Ishikawa (cell line): ENCODE measurements at regions not wholly inside any gene's neighbourhood (a gene's known extent, or its start where the extent isn't known, plus 50 kb on each side); places are given as distances from the start of the nearest gene placed in this dataset.

Experiments used
- CREB1 ChIP-seq: IDR thresholded peaks from 2 replicates; pipeline ENCODE4 v1.6.1; 2012; ENCODE audit warnings: low read depth
- EGR1 ChIP-seq: IDR thresholded peaks from 2 replicates; pipeline ENCODE4 v1.6.1; 2012
- EP300 ChIP-seq: IDR thresholded peaks from 2 replicates; pipeline ENCODE4 v1.6.1; 2012; ENCODE audit warnings: borderline replicate concordance
- NFIC ChIP-seq: IDR thresholded peaks from 2 replicates; pipeline ENCODE4 v1.6.1; 2012
- RAD21 ChIP-seq: IDR thresholded peaks from 2 replicates; pipeline ENCODE4 v1.6.1; 2012; ENCODE audit warnings: low read depth
- REST ChIP-seq: IDR thresholded peaks from 2 replicates; pipeline ENCODE4 v1.6.1; 2012; ENCODE audit warnings: low read depth, mild to moderate bottlenecking
- TAF1 ChIP-seq: IDR thresholded peaks from 2 replicates; pipeline ENCODE4 v1.6.1; 2012; ENCODE audit warnings: low read depth, mild to moderate bottlenecking
- TCF12 ChIP-seq: IDR thresholded peaks from 2 replicates; pipeline ENCODE4 v1.6.1; 2012; ENCODE audit warnings: low read depth
- TEAD4 ChIP-seq: IDR thresholded peaks from 2 replicates; pipeline ENCODE4 v1.6.1; 2012
- USF1 ChIP-seq: IDR thresholded peaks from 2 replicates; pipeline ENCODE4 v1.6.1; 2012
- YY1 ChIP-seq: IDR thresholded peaks from 2 replicates; pipeline ENCODE4 v1.6.1; 2012; ENCODE audit warnings: low read depth
- TF ChIP-seq, protein P1 (sequence below): IDR thresholded peaks from 2 replicates; pipeline ENCODE4 v1.6.1; 2012

GRCh38 chr2:70367722-70368323 is 66.0 kb upstream of the FAM136A start:
- TF ChIP-seq RAD21 = no peak
- TF ChIP-seq, protein P1, sequence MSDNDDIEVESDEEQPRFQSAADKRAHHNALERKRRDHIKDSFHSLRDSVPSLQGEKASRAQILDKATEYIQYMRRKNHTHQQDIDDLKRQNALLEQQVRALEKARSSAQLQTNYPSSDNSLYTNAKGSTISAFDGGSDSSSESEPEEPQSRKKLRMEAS = no peak
- no peak for TF ChIP-seq YY1
- no peak for TF ChIP-seq EP300
- no peak for TF ChIP-seq USF1
- no peak for TF ChIP-seq TCF12
- TF ChIP-seq REST = no peak
- no peak for TF ChIP-seq CREB1
- TF ChIP-seq NFIC = no peak; the same call in 1 of the 2 replicates
- TF ChIP-seq TEAD4 = no peak
- no peak for TF ChIP-seq EGR1
- no peak for TF ChIP-seq TAF1
